ENCODE measurements at regions not wholly inside any gene's neighbourhood (a gene's known extent, or its start where the extent isn't known, plus 50 kb on each side); places are given as distances from the start of the nearest gene placed in this dataset.
"Not testable (repeated sequence)": the region's sequence is repeated elsewhere in the genome, so short reads cannot be mapped to it uniquely, and the experiment has no call there.

DNA sequence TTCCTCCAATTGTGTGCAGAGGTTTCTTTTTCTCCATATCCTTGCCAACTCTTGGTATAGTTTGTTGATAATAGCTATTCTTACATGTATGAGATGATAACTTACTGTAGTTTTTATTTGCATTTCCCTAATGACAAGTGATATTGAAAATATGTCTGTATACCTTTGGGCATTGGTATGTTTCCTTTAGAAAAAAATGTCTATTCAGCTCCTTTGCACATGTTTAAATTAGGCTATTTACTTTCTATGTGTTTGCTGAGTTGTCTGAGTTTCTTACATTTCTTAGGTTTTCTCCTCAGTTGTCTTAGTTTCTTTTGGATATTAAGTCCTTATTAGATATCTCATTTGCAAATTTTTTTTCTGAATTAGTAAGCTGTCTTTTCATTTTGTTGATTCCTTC, 487.3 kb upstream of the EPHA5 start:
- H3K9me3 ChIP-seq, result peaks cover 0 to 7% of the 10 kb centered on the region in 2 donors
- no peak overlapping the region for H3K27ac ChIP-seq
- no peak overlapping the region for H3K4me3 ChIP-seq
- H3K27me3 ChIP-seq, result no peaks in the 10 kb centered on the region
- intact Hi-C loops (cut with DNase I), result no loop called here
- TF ChIP-seq, protein P1, sequence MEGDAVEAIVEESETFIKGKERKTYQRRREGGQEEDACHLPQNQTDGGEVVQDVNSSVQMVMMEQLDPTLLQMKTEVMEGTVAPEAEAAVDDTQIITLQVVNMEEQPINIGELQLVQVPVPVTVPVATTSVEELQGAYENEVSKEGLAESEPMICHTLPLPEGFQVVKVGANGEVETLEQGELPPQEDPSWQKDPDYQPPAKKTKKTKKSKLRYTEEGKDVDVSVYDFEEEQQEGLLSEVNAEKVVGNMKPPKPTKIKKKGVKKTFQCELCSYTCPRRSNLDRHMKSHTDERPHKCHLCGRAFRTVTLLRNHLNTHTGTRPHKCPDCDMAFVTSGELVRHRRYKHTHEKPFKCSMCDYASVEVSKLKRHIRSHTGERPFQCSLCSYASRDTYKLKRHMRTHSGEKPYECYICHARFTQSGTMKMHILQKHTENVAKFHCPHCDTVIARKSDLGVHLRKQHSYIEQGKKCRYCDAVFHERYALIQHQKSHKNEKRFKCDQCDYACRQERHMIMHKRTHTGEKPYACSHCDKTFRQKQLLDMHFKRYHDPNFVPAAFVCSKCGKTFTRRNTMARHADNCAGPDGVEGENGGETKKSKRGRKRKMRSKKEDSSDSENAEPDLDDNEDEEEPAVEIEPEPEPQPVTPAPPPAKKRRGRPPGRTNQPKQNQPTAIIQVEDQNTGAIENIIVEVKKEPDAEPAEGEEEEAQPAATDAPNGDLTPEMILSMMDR (IDR thresholded peaks at IDR 0.05), result no peak
- no peak for DNase-seq
- H3K36me3 ChIP-seq, result no peaks in the 10 kb centered on the region
- H3K4me1 ChIP-seq, result no peaks in the 10 kb centered on the region
- no peak for ATAC-seq

GRCh38 chr4:66130042-66130441, 459.8 kb upstream of the EPHA5 start:
- Histone ChIP-seq H3K4me1 (no peaks in the 10 kb centered on the region), H3K36me3 (no peaks in the 10 kb centered on the region), H3K27ac (no peak overlapping the region), H3K4me3 (no peak overlapping the region), H3K9me3 (no peaks in the 10 kb centered on the region), H3K27me3 (no peaks in the 10 kb centered on the region)
- intact Hi-C loops (cut with DNase I), result no loop called here
- TF ChIP-seq, protein P1 (IDR thresholded peaks at IDR 0.05), result no peak
- DNase-seq (no peak), ATAC-seq (no peak)

GRCh38 chr4:66123831-66124413, 453.6 kb upstream of the EPHA5 start:
- DNase-seq (no peak), ATAC-seq (no peak)
- Histone ChIP-seq H3K36me3 (no peaks in the 10 kb centered on the region), H3K27ac (no peak overlapping the region), H3K9me3 (no peaks in the 10 kb centered on the region), H3K27me3 (no peaks in the 10 kb centered on the region), H3K4me3 (no peak overlapping the region), H3K4me1 (no peaks in the 10 kb centered on the region)
- intact Hi-C loops (cut with DNase I), result no loop called here
- TF ChIP-seq, protein P1 (IDR thresholded peaks at IDR 0.05), result no peak

DNA sequence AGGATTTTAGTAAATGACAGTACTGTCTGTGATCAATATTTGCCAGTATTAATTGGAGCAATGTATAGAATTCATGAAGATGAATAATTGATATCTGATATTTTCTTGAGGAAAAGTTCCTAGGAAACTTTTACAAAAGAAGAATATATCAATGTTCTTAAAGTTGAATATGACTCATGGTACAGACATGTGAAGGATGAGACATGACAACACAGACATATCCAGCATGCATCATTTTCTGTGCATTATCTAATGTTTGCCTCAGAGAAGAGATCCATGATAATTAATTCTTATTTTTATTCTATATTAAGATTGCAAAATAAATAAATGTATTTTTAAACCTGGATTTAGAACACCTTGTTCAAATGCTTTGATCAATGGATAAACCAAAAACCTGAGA, 452.9 kb upstream of the EPHA5 start:
- TF ChIP-seq, protein P1 (IDR thresholded peaks at IDR 0.05), result no peak
- ATAC-seq (no peak), DNase-seq (no peak)
- Histone ChIP-seq H3K4me1 (no peaks in the 10 kb centered on the region), H3K9me3 (peaks cover 0 to under 1% of the 10 kb centered on the region in 2 donors), H3K27ac (no peak overlapping the region), H3K27me3 (no peaks in the 10 kb centered on the region), H3K4me3 (no peak overlapping the region), H3K36me3 (no peaks in the 10 kb centered on the region)
- intact Hi-C loops (cut with DNase I), result no loop called here

- intact Hi-C loops (cut with DNase I); ATAC-seq; H3K36me3 ChIP-seq; H3K9me3 ChIP-seq; H3K4me3 ChIP-seq; H3K27ac ChIP-seq; DNase-seq; H3K4me1 ChIP-seq; H3K27me3 ChIP-seq: not testable (repeated sequence)
Observed at GRCh38 chr4:66115231-66115630, 444.9 kb upstream of the EPHA5 start.

DNA sequence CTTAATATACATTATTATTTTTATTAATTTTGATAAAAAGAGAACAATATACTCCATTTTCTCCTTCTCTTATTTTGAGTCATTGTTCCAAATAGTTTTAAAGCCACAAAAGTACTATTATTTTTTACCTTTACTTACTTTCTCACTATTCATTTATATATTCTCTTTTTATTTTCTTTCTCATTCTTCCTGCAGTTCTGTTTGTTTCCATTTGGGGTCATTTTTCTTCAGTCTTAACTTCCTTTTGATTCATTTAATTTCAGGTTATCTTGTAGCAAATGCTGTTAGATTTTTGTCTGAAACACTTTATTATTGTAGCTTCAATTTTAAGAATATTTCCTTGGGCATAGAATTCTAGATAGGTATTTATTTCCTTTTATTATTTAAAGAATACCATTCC, 438.6 kb upstream of the EPHA5 start:
- no peak overlapping the region for H3K27ac ChIP-seq
- H3K27me3 ChIP-seq, result no peaks in the 10 kb centered on the region
- intact Hi-C loops (cut with DNase I), result no loop called here
- no peaks in the 10 kb centered on the region for H3K36me3 ChIP-seq
- DNase-seq, result no peak
- H3K4me1 ChIP-seq, result no peaks in the 10 kb centered on the region
- ATAC-seq, result no peak
- TF ChIP-seq, protein P1 (IDR thresholded peaks at IDR 0.05), result no peak
- no peak overlapping the region for H3K4me3 ChIP-seq
- peaks cover 0 to 3% of the 10 kb centered on the region in 2 donors for H3K9me3 ChIP-seq
